ENCODE measurements at regions not wholly inside any gene's neighbourhood (a gene's known extent, or its start where the extent isn't known, plus 50 kb on each side); places are given as distances from the start of the nearest gene placed in this dataset.

GRCh38 chr20:17873410-17874270, 95.0 kb downstream of the SNX5 start:
- CTCF ChIA-PET: no interaction called here
- no peaks in the 10 kb centered on the region for H3K9me3 Mint-ChIP-seq
- POLR2A ChIA-PET: interaction anchor here (0.8 to 0.9 kb wide), 2 partner anchors 17 to 22 kb away, joined by 3 to 8 read pairs; no protein-coding TSS in a partner anchor
- no peak for TF ChIP-seq CTCF (IDR thresholded peaks at IDR 0.05)
- peaks cover 46% of the 10 kb centered on the region for H3K4me1 Mint-ChIP-seq
- intact Hi-C loops (cut with micrococcal nuclease): no loop called here
- no peaks in the 10 kb centered on the region for H3K36me3 Mint-ChIP-seq (ENCODE audit: low read depth)
- H3K4me3 Mint-ChIP-seq: no peak overlapping the region
- ATAC-seq (ENCODE audit: low read depth) (no peak), DNase-seq (no peak)
- H3K27me3 Mint-ChIP-seq: peaks cover 5% of the 10 kb centered on the region
- H3K27ac Mint-ChIP-seq: no peak overlapping the region

GRCh38 chr20:17872959-17873358, 95.6 kb downstream of the SNX5 start:
- ChIA-PET POLR2A (no interaction called here), CTCF (no interaction called here)
- ATAC-seq (ENCODE audit: low read depth) (no peak), DNase-seq (no peak)
- no peak for TF ChIP-seq CTCF (IDR thresholded peaks at IDR 0.05)
- no peak overlapping the region for H3K27ac Mint-ChIP-seq
- no peaks in the 10 kb centered on the region for H3K36me3 Mint-ChIP-seq (ENCODE audit: low read depth)
- intact Hi-C loops (cut with micrococcal nuclease): no loop called here
- no peak overlapping the region for H3K4me3 Mint-ChIP-seq
- peaks cover 7% of the 10 kb centered on the region for H3K27me3 Mint-ChIP-seq
- H3K9me3 Mint-ChIP-seq: no peaks in the 10 kb centered on the region
- peaks cover 39% of the 10 kb centered on the region for H3K4me1 Mint-ChIP-seq

GRCh38 chr20:17872434-17872833, 96.2 kb downstream of the SNX5 start:
- intact Hi-C loops (cut with micrococcal nuclease): no loop called here
- no peak for TF ChIP-seq CTCF (IDR thresholded peaks at IDR 0.05)
- H3K9me3 Mint-ChIP-seq: no peaks in the 10 kb centered on the region
- H3K36me3 Mint-ChIP-seq (ENCODE audit: low read depth): no peaks in the 10 kb centered on the region
- DNase-seq: no peak
- H3K4me3 Mint-ChIP-seq: no peak overlapping the region
- ChIA-PET CTCF (no interaction called here), POLR2A (no interaction called here)
- peaks cover 8% of the 10 kb centered on the region for H3K27me3 Mint-ChIP-seq
- no peak overlapping the region for H3K27ac Mint-ChIP-seq
- peaks cover 34% of the 10 kb centered on the region for H3K4me1 Mint-ChIP-seq
- no peak for ATAC-seq (ENCODE audit: low read depth)

GRCh38 chr20:17871886-17872285, 96.7 kb downstream of the SNX5 start:
- Mint-ChIP-seq H3K4me1 (peaks cover 29% of the 10 kb centered on the region), H3K36me3 (ENCODE audit: low read depth) (no peaks in the 10 kb centered on the region), H3K4me3 (no peak overlapping the region), H3K27ac (no peak overlapping the region), H3K27me3 (peaks cover 12% of the 10 kb centered on the region), H3K9me3 (no peaks in the 10 kb centered on the region)
- ChIA-PET CTCF (interaction anchor here (0.6 to 0.7 kb wide), 2 partner anchors 11 to 18 kb away, joined by 3 read pairs; no protein-coding TSS in a partner anchor), POLR2A (no interaction called here)
- TF ChIP-seq CTCF (IDR thresholded peaks at IDR 0.05): no peak
- DNase-seq (no peak), ATAC-seq (ENCODE audit: low read depth) (no peak)
- intact Hi-C loops (cut with micrococcal nuclease): no loop called here

GRCh38 chr20:17871181-17871580, 97.4 kb downstream of the SNX5 start:
- Mint-ChIP-seq H3K27ac (no peak overlapping the region), H3K27me3 (peaks cover 15% of the 10 kb centered on the region), H3K9me3 (no peaks in the 10 kb centered on the region), H3K4me1 (peaks cover 22% of the 10 kb centered on the region), H3K4me3 (no peak overlapping the region), H3K36me3 (ENCODE audit: low read depth) (no peaks in the 10 kb centered on the region)
- no peak for ATAC-seq (ENCODE audit: low read depth)
- CTCF ChIA-PET: interaction anchor here (0.6 to 0.7 kb wide), 2 partner anchors 10 to 17 kb away, joined by 3 read pairs; no protein-coding TSS in a partner anchor
- intact Hi-C loops (cut with micrococcal nuclease): no loop called here
- POLR2A ChIA-PET: no interaction called here
- no peak for TF ChIP-seq CTCF (IDR thresholded peaks at IDR 0.05)
- DNase-seq: no peak
